Lower lobe of right lung (tissue), 2 donors: ENCODE measurements at regions not wholly inside any gene's neighbourhood (a gene's known extent, or its start where the extent isn't known, plus 50 kb on each side); places are given as distances from the start of the nearest gene placed in this dataset.

ENCODE experiments used
- ATAC-seq, 2 donors: fragments of 200-7000 bp; cut with Tn5 transposase; one replicate each; pipeline ENCODE4 v1.9.1; 2020 to 2022; ENCODE audit warnings: mild to moderate bottlenecking in 2 of 2, moderate library complexity in 2 of 2
- DNase-seq: peaks from one replicate; pipeline ENCODE4 v3.0.0-alpha.2; 2020
- H3K27ac ChIP-seq: fragments of 200-600 bp; one replicate; pipeline ENCODE4 v1.8.0; 2022
- H3K27me3 ChIP-seq: fragments of 200-600 bp; one replicate; pipeline ENCODE4 v1.8.0; 2022; ENCODE audit warnings: low read depth
- H3K36me3 ChIP-seq: fragments of 200-600 bp; one replicate; pipeline ENCODE4 v1.8.0; 2022; ENCODE audit warnings: mild to moderate bottlenecking
- H3K4me1 ChIP-seq: fragments of 200-600 bp; one replicate; pipeline ENCODE4 v1.8.0; 2022
- H3K4me3 ChIP-seq: fragments of 200-600 bp; one replicate; pipeline ENCODE4 v1.8.0; 2022; ENCODE audit warnings: mild to moderate bottlenecking
- H3K9me3 ChIP-seq: fragments of 200-600 bp; one replicate; pipeline ENCODE4 v1.8.0; 2022
- CTCF ChIP-seq: fragments of 200-600 bp; IDR thresholded peaks from one replicate; pipeline ENCODE4 v1.8.0; 2022; ENCODE audit warnings: antibody characterized with exemption, mild to moderate bottlenecking
- intact Hi-C: fragments of 100-400 bp; cut with DNase I; formaldehyde crosslinking; loops from one replicate; pipeline ENCODE4 v1.11.0; 2022
- donor health status: DM: no; HTN: yes; CAD: no; lungs with severe emphysema.

- ATAC-seq (no peak), DNase-seq (no peak)
- intact Hi-C loops, result no loop called here
- no peaks in the 10 kb centered on the region for H3K9me3 ChIP-seq
- no peaks in the 10 kb centered on the region for H3K36me3 ChIP-seq
- no peak overlapping the region for H3K4me3 ChIP-seq
- no peak overlapping the region for H3K27ac ChIP-seq
- H3K4me1 ChIP-seq, result no peaks in the 10 kb centered on the region
- H3K27me3 ChIP-seq, result no peaks in the 10 kb centered on the region
- TF ChIP-seq CTCF, result no peak
Measured at GRCh38 chr3:102866845-102867244, 432.0 kb downstream of the ZPLD1 start.

GRCh38 chr3:102883515-102883914 is 448.7 kb downstream of the ZPLD1 start:
- Histone ChIP-seq H3K36me3 (no peaks in the 10 kb centered on the region), H3K27ac (no peak overlapping the region), H3K4me1 (no peaks in the 10 kb centered on the region), H3K9me3 (no peaks in the 10 kb centered on the region), H3K4me3 (no peak overlapping the region), H3K27me3 (no peaks in the 10 kb centered on the region)
- intact Hi-C loops, result no loop called here
- TF ChIP-seq CTCF, result no peak
- ATAC-seq, result no peak
- DNase-seq, result no peak

GRCh38 chr3:102885289-102885688 is 450.5 kb downstream of the ZPLD1 start:
- H3K27me3 ChIP-seq, result no peaks in the 10 kb centered on the region
- DNase-seq (no peak), ATAC-seq (no peak)
- H3K36me3 ChIP-seq, result no peaks in the 10 kb centered on the region
- no peak for TF ChIP-seq CTCF
- H3K4me3 ChIP-seq, result no peak overlapping the region
- H3K4me1 ChIP-seq, result no peaks in the 10 kb centered on the region
- H3K9me3 ChIP-seq, result no peaks in the 10 kb centered on the region
- intact Hi-C loops, result no loop called here
- no peak overlapping the region for H3K27ac ChIP-seq

GRCh38 chr3:102887431-102887830 is 452.6 kb downstream of the ZPLD1 start:
- Histone ChIP-seq H3K27ac (no peak overlapping the region), H3K9me3 (no peaks in the 10 kb centered on the region), H3K27me3 (no peaks in the 10 kb centered on the region), H3K4me1 (no peaks in the 10 kb centered on the region), H3K36me3 (no peaks in the 10 kb centered on the region), H3K4me3 (no peak overlapping the region)
- ATAC-seq (no peak), DNase-seq (no peak)
- TF ChIP-seq CTCF, result no peak
- intact Hi-C loops, result no loop called here

GRCh38 chr3:102896851-102897621 is 462.2 kb downstream of the ZPLD1 start:
- ATAC-seq, result no peak
- no peak overlapping the region for H3K4me3 ChIP-seq
- no peaks in the 10 kb centered on the region for H3K36me3 ChIP-seq
- no peak overlapping the region for H3K27ac ChIP-seq
- no peaks in the 10 kb centered on the region for H3K9me3 ChIP-seq
- TF ChIP-seq CTCF, result no peak
- H3K4me1 ChIP-seq, result no peaks in the 10 kb centered on the region
- no peaks in the 10 kb centered on the region for H3K27me3 ChIP-seq
- no peak for DNase-seq
- intact Hi-C loops, result no loop called here
